Left ventricle myocardium inferior (tissue), 1 donor: ENCODE measurements at regions not wholly inside any gene's neighbourhood (a gene's known extent, or its start where the extent isn't known, plus 50 kb on each side); places are given as distances from the start of the nearest gene placed in this dataset.

Source experiments
- DNase-seq: peaks from one replicate; pipeline ENCODE4 v3.0.0-alpha.2; 2020
- H3K27ac ChIP-seq: fragments of 200-600 bp; replicated peaks from 2 replicates; pipeline ENCODE4 v1.8.0; 2021
- H3K27me3 ChIP-seq: fragments of 200-600 bp; 2 replicates; pipeline ENCODE4 v1.8.0; 2021; ENCODE audit warnings: low read depth
- H3K36me3 ChIP-seq: fragments of 200-600 bp; 2 replicates; pipeline ENCODE4 v1.8.0; 2021
- H3K4me1 ChIP-seq: fragments of 200-600 bp; 2 replicates; pipeline ENCODE4 v1.8.0; 2021
- H3K4me3 ChIP-seq: fragments of 200-600 bp; 2 replicates; pipeline ENCODE4 v1.8.0; 2021; ENCODE audit warnings: mild to moderate bottlenecking, moderate library complexity
- H3K9me3 ChIP-seq: fragments of 200-600 bp; replicated peaks from 2 replicates; pipeline ENCODE4 v1.8.0; 2021
- intact Hi-C: fragments of 100-400 bp; cut with micrococcal nuclease; formaldehyde crosslinking; loops from one replicate; pipeline ENCODE4 v1.11.0; 2022
- TF ChIP-seq, protein P1 (sequence below): fragments of 200-600 bp; IDR thresholded peaks from 2 replicates; pipeline ENCODE4 v1.8.0; 2021; ENCODE audit warnings: antibody characterized with exemption, mild to moderate bottlenecking, borderline replicate concordance
- donor health status: DM: no; HTN: yes; CAD: no; lungs with severe emphysema.

- no peaks in the 10 kb centered on the region for H3K27me3 ChIP-seq
- H3K36me3 ChIP-seq: no peaks in the 10 kb centered on the region
- H3K4me3 ChIP-seq: no peak overlapping the region
- no peak for DNase-seq
- no peaks in the 10 kb centered on the region for H3K4me1 ChIP-seq
- TF ChIP-seq, protein P1, sequence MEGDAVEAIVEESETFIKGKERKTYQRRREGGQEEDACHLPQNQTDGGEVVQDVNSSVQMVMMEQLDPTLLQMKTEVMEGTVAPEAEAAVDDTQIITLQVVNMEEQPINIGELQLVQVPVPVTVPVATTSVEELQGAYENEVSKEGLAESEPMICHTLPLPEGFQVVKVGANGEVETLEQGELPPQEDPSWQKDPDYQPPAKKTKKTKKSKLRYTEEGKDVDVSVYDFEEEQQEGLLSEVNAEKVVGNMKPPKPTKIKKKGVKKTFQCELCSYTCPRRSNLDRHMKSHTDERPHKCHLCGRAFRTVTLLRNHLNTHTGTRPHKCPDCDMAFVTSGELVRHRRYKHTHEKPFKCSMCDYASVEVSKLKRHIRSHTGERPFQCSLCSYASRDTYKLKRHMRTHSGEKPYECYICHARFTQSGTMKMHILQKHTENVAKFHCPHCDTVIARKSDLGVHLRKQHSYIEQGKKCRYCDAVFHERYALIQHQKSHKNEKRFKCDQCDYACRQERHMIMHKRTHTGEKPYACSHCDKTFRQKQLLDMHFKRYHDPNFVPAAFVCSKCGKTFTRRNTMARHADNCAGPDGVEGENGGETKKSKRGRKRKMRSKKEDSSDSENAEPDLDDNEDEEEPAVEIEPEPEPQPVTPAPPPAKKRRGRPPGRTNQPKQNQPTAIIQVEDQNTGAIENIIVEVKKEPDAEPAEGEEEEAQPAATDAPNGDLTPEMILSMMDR: no peak
- H3K9me3 ChIP-seq: no peaks in the 10 kb centered on the region
- intact Hi-C loops: no loop called here
- no peak overlapping the region for H3K27ac ChIP-seq
These were observed 363.7 kb upstream of the CHAC2 start for GRCh38 chr2:53403792-53404413.

DNA sequence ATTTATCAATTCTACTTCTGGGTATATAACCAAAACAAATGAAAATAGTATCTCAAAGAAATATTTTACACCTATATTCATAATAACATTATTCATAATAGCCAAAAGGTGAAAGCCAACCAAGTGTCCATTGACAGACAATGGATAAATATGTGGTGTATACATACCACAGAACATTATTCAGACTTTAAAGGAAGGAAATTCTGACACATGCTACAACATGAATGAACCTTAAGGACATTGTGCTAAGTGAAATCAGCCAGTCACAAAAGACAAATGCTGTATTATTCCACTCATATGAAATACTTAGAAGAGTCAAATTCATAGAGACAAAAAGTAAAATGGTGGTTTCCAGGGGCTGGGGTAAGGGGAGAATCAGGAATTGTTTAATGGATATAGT, 370.5 kb upstream of the CHAC2 start:
- intact Hi-C loops: no loop called here
- Histone ChIP-seq H3K4me1 (no peaks in the 10 kb centered on the region), H3K9me3 (peaks cover 3% of the 10 kb centered on the region), H3K4me3 (no peak overlapping the region), H3K36me3 (no peaks in the 10 kb centered on the region), H3K27me3 (no peaks in the 10 kb centered on the region), H3K27ac (no peak overlapping the region)
- no peak for DNase-seq
- TF ChIP-seq, protein P1: no peak

DNA sequence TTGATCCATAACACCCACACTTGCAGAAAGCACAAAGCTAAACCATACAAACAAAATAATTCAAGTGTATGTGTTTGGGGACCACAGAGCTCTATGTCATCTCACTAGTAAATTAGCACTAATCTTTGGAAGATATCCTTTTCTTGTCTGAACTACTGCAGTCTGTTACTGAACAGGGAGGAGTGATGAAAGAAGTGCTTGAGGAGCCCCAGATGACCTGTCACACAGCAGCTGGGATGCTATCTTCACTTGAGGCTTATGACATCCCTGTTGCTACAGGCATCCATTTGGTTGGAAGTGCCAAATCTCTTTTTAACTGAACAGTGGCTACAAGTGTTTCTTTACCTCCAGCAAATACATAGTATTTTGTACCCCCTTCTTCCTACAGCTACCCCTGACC, 386.3 kb upstream of the CHAC2 start:
- Histone ChIP-seq H3K36me3 (no peaks in the 10 kb centered on the region), H3K27ac (peak overlapping the region; percentile 32), H3K4me1 (peaks cover 40% of the 10 kb centered on the region), H3K9me3 (peaks cover 6% of the 10 kb centered on the region), H3K4me3 (no peak overlapping the region), H3K27me3 (no peaks in the 10 kb centered on the region)
- TF ChIP-seq, protein P1: no peak
- intact Hi-C loops: no loop called here
- peak; percentile 19 for DNase-seq

DNA sequence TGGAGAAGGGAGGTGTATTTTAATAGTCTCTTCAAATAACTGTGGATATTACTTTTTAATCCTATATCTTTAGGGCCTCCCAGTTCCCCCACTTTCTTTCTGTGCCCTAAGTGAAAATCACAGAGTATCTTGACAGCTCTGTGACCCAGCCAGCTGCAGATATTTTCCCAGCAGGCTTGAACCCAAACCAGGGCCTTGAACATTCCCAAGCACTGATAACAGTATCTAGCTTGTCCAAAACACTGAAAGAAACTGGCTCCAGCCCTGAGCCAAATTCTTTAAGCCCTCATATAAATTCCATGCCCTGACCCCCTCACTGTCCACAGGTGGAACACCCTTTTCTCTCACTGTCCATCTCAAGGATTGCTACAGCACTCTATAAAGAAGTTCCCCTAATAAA, 388.1 kb upstream of the CHAC2 start:
- no peak for DNase-seq

DNA sequence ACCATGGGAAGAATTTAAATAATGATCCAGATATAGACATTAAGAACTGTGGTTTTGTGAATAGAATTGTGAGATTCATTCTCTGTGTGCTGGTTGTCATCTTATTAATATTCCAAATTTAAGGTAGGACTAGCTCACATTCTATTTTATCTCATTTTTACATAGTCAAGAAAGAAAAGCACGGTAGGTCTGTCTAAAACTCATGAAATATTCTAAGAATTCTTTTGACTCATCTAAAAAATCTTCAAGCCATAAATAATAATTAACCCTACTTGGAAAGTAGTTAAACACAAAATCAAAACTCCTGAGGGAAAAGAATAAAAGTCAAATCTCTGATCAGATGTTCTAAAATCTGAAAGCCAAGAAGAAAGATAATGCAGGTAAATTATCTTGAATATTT, 388.8 kb upstream of the CHAC2 start:
- H3K4me3 ChIP-seq: no peak overlapping the region
- H3K27me3 ChIP-seq: no peaks in the 10 kb centered on the region
- H3K27ac ChIP-seq: no peak overlapping the region
- TF ChIP-seq, protein P1: no peak
- intact Hi-C loops: no loop called here
- H3K36me3 ChIP-seq: no peaks in the 10 kb centered on the region
- H3K9me3 ChIP-seq: peaks cover 9% of the 10 kb centered on the region
- H3K4me1 ChIP-seq: peaks cover 31% of the 10 kb centered on the region
- DNase-seq: no peak

More for the DNA sequence above, 388.1 kb upstream of the CHAC2 start:
- H3K36me3 ChIP-seq: no peaks in the 10 kb centered on the region
- TF ChIP-seq, protein P1: no peak
- H3K4me1 ChIP-seq: peaks cover 32% of the 10 kb centered on the region
- intact Hi-C loops: no loop called here
- H3K9me3 ChIP-seq: peaks cover 9% of the 10 kb centered on the region
- H3K27ac ChIP-seq: no peak overlapping the region
- H3K4me3 ChIP-seq: no peak overlapping the region
- H3K27me3 ChIP-seq: no peaks in the 10 kb centered on the region
